ENCODE measurements at regions not wholly inside any gene's neighbourhood (a gene's known extent, or its start where the extent isn't known, plus 50 kb on each side); places are given as distances from the start of the nearest gene placed in this dataset.
A peak's percentile ranks its signal among the peaks of the same experiment; 100 is the strongest.

DNA sequence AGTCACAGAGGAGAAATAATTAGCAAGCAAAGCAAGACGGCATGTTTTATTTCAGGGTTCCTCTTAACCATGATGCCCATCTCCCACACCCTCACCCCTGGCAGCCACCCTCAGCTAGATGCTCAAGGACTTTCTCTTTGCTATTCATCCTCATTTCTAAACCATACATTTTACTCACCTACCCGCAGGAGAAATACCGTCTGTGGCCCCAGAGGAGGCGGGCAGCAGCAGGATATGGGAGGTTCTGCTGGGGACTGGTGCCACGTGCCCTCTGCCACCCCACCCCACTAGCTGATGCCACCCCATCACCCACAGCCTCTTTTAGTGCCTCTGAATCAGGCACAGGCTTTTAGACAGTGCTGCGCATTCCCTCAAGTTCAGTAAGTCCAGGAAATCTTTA lies 168.7 kb upstream of the ITGB1 start:
- H3K4me3 Mint-ChIP-seq, result no peak overlapping the region
- POLR2A ChIA-PET, result interaction anchor here (0.8 kb wide), 1 partner anchor 8 kb away, joined by 3 read pairs; no protein-coding TSS in a partner anchor
- intact Hi-C loops (cut with micrococcal nuclease), result no loop called here
- no peaks in the 10 kb centered on the region for H3K27me3 Mint-ChIP-seq
- H3K4me1 Mint-ChIP-seq (ENCODE audit: low read depth), result peaks cover 48% of the 10 kb centered on the region
- CTCF ChIA-PET, result interaction anchor here (0.8 to 2.8 kb wide), 5 partner anchors 8 to 29 kb away, joined by 3 to 10 read pairs (median 5); no protein-coding TSS in a partner anchor
- peak overlapping the region; percentile 86 for H3K27ac Mint-ChIP-seq
- no peak for TF ChIP-seq CTCF (IDR thresholded peaks at IDR 0.05)
- peaks cover 4% of the 10 kb centered on the region for H3K36me3 Mint-ChIP-seq (ENCODE audit: low read depth)
- ATAC-seq (peak; percentile 48), DNase-seq (peak; percentile 48)
- no peaks in the 10 kb centered on the region for H3K9me3 Mint-ChIP-seq

GRCh38 chr10:33125522-33126517 lies 167.8 kb upstream of the ITGB1 start:
- Mint-ChIP-seq H3K36me3 (ENCODE audit: low read depth) (peaks cover 4% of the 10 kb centered on the region), H3K4me3 (no peak overlapping the region), H3K27ac (peak overlapping the region; percentile 86), H3K27me3 (no peaks in the 10 kb centered on the region), H3K4me1 (ENCODE audit: low read depth) (peaks cover 57% of the 10 kb centered on the region), H3K9me3 (no peaks in the 10 kb centered on the region)
- ATAC-seq (peak; percentile 84), DNase-seq (peak; percentile 58)
- ChIA-PET CTCF (interaction anchor here (0.8 to 2.8 kb wide), 6 partner anchors 8 to 30 kb away, joined by 3 to 10 read pairs (median 6); no protein-coding TSS in a partner anchor), POLR2A (interaction anchor here (0.6 to 0.9 kb wide), 3 partner anchors 9 to 792 kb away, joined by 3 to 5 read pairs (median 3); no protein-coding TSS in a partner anchor)
- intact Hi-C loops (cut with micrococcal nuclease), result no loop called here
- no peak for TF ChIP-seq CTCF (IDR thresholded peaks at IDR 0.05)

- H3K4me1 Mint-ChIP-seq (ENCODE audit: low read depth), result peaks cover 64% of the 10 kb centered on the region
- no peak for TF ChIP-seq CTCF (IDR thresholded peaks at IDR 0.05)
- peaks cover 1% of the 10 kb centered on the region for H3K9me3 Mint-ChIP-seq
- intact Hi-C loops (cut with micrococcal nuclease), result no loop called here
- ATAC-seq (no peak), DNase-seq (no peak)
- peak overlapping the region; percentile 86 for H3K27ac Mint-ChIP-seq
- ChIA-PET POLR2A (interaction anchor here (0.6 to 2.3 kb wide), 2 partner anchors 9 to 791 kb away, joined by 3 to 9 read pairs; no protein-coding TSS in a partner anchor), CTCF (interaction anchor here (1.3 to 2.8 kb wide), 2 partner anchors 8 to 9 kb away, joined by 6 to 10 read pairs; no protein-coding TSS in a partner anchor)
- peaks cover 4% of the 10 kb centered on the region for H3K36me3 Mint-ChIP-seq (ENCODE audit: low read depth)
- H3K4me3 Mint-ChIP-seq, result no peak overlapping the region
- no peaks in the 10 kb centered on the region for H3K27me3 Mint-ChIP-seq
Observed at GRCh38 chr10:33125111-33125510, 167.1 kb upstream of the ITGB1 start.

DNA sequence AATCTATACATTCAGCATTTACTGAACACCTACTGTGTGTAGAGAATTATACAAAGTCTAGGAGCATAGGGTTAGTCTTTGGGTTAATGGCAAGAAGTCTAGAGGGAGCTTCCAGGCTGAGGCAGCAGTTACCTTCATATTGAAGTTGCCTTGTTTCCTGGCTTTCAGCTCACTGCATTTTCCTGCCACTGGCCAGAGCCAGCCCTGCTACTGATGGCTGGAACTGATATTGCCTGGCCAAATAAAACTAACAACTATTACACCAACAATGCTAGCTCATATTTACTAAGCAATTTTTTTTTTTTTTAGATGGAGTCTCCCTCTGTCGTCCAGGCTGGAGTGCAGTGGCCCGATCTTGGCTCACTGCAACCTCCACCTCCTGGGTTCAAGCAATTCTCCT lies 165.7 kb upstream of the ITGB1 start:
- POLR2A ChIA-PET, result interaction anchor here (0.7 to 2.3 kb wide), 4 partner anchors 10 to 1147 kb away, joined by 3 to 9 read pairs (median 4); no protein-coding TSS in a partner anchor
- Mint-ChIP-seq H3K27ac (no peak overlapping the region), H3K36me3 (ENCODE audit: low read depth) (peaks cover 4% of the 10 kb centered on the region), H3K4me1 (ENCODE audit: low read depth) (peaks cover 62% of the 10 kb centered on the region), H3K4me3 (no peak overlapping the region), H3K27me3 (no peaks in the 10 kb centered on the region), H3K9me3 (peaks cover 3% of the 10 kb centered on the region)
- no peak for ATAC-seq
- intact Hi-C loops (cut with micrococcal nuclease), result no loop called here
- DNase-seq, result no peak
- no peak for TF ChIP-seq CTCF (IDR thresholded peaks at IDR 0.05)
- CTCF ChIA-PET, result interaction anchor here (0.7 to 1.0 kb wide), 2 partner anchors 10 to 32 kb away, joined by 3 to 4 read pairs; no protein-coding TSS in a partner anchor
